ENCODE measurements at regions not wholly inside any gene's neighbourhood (a gene's known extent, or its start where the extent isn't known, plus 50 kb on each side); places are given as distances from the start of the nearest gene placed in this dataset.
"Not testable (repeated sequence)": the region's sequence is repeated elsewhere in the genome, so short reads cannot be mapped to it uniquely, and the experiment has no call there.

GRCh38 chr1:245061808-245062207 lies 93.0 kb upstream of the KIF26B start:
- not testable (repeated sequence) for DNase-seq

GRCh38 chr1:245060684-245061374 lies 94.0 kb upstream of the KIF26B start:
- DNase-seq = no peak

GRCh38 chr1:245059806-245060424 lies 94.9 kb upstream of the KIF26B start:
- DNase-seq = no peak

GRCh38 chr1:245058882-245059281 lies 95.9 kb upstream of the KIF26B start:
- no peak for DNase-seq

- DNase-seq = no peak
Observed at GRCh38 chr1:245058436-245058835, 96.3 kb upstream of the KIF26B start.

DNA sequence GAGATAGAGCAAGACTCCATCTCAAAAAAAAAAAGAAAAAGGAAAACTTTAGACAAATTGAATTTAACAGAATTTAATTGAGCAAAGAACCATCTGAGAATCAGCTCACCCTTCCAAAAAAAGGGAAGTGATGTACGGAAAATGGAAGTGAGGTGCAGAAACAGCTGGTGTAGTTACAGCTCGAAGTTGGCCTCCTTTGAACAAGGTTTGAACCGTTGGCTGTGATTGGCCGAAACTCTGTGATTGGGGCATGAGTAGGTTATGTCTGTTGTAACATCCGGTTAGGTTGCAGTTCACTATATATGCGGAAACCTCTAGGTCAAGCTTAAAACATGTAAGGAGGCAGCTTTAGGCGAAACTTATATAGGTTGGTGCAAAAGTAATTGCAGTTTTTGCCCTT lies 97.9 kb upstream of the KIF26B start:
- no peak for DNase-seq

DNA sequence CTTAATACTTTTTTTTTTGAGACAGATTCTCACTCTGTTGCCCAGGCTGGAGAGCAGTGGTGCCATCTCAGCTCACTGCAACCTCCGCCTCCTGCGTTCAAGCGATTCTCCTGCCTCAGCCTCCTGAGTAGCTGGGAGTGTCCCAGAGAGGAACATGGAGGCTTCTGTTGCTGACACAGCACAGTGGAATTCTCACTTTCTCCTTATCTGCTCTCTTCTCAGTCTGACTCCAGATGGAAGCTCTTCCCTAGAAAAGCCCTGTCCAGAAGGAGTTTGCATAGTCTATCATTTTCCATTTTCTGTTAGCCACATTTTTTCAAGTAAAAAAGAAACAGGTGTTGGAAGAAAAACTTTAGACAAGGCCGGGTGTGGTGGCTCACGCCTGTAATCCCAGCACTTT lies 98.5 kb upstream of the KIF26B start:
- not testable (repeated sequence) for DNase-seq

- DNase-seq = no peak
Observed at GRCh38 chr1:245055752-245056151, 99.0 kb upstream of the KIF26B start.

DNA sequence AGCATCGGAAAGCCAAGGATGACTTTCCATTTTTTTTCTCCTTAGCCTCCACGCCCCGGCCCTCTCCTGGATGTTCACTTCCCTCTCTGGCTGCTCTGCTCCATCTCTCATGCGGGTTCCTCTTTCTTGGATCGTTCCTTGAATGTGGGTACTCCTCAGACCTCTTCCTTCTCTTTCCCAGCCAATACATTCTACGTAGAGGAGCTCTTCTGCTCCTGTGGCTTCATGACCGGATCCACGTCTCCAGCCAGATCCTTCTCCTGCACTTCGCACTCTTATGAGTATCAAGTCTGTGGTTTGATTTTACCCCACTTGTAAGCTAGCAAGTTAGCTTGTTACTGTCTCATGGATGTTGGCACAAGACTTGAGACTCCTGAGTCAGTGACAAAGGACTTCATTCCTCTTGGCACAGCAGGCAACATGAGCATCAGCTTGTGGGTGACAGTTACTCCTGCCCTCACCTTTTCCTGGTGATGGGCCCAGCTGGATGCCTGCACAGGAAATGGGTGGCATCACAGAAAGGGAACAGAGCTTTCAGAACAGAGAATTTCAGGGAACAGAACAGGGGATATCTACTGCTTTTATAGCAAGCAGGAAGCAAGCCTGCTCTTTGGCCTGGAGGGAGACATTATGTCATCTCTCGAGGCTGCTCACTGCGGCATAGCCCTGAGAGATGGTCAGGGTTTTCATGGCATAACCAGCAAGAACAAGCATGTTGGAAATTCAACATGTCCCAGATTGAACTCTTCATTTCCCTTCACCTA lies 100.1 kb upstream of the KIF26B start:
- DNase-seq = no peak

DNA sequence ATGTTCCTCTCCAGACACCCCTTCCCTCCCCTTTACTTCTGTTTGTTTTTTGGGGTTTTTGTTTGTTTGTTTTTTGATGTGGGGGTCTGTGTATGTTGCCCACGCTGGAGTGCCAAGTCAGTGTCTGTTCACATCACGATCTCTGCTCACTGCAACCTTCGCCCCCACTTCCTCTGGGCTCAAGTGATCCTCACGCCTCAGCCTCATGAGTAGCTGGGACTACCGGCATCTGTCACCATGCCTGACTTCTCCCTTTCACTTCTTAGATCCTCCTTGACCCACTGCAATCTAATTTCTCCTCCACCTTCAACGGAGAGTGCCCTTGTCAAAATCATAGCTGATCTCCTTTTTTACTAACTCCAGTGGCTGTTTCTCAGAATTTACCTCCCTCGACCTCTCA lies 100.7 kb upstream of the KIF26B start:
- no peak for DNase-seq

DNA sequence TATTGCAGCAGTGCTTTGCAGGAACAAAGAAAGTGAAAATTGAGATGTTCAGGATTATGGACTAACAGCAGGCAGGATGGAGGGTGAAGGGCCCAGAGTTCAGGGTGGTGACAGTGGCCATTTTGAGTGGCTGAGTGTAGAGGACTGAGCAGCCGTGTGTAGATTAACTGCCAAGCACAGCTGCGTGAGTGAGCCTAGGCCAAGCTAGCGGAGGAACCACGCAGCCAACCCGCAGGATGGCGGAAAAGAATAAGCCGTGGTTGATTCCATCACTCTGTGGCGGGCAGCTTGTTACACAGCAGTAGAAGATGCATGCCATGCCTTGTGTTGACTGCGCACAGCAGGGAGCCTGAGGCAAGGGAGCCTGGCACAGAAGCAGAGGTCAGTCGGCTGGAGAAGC lies 102.5 kb upstream of the KIF26B start:
- no peak for DNase-seq

GRCh38 chr1:245051349-245052221 lies 103.2 kb upstream of the KIF26B start:
- DNase-seq = no peak

- DNase-seq = no peak
Observed at GRCh38 chr1:245046769-245047168, 108.0 kb upstream of the KIF26B start.

- DNase-seq = no peak
Observed at GRCh38 chr1:245046315-245046714, 108.5 kb upstream of the KIF26B start.

GRCh38 chr1:245045087-245045881 lies 109.5 kb upstream of the KIF26B start:
- DNase-seq = no peak

DNA sequence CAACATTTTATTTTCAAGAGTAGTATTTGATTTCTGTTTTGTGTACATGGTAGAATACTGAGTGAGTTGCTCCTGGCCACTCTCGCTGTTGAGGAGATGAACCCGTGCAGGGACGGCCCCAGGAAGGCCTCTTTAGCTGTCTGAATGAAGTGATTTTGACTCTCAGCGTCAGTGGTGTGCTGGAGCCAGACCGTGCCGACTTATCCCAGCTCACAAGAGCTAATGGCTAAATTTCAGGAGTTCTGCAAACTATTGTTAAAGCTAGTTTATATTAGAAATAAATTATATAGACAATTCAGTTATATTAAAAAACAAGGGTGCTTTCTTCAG lies 111.2 kb upstream of the KIF26B start:
- no peak for DNase-seq

DNA sequence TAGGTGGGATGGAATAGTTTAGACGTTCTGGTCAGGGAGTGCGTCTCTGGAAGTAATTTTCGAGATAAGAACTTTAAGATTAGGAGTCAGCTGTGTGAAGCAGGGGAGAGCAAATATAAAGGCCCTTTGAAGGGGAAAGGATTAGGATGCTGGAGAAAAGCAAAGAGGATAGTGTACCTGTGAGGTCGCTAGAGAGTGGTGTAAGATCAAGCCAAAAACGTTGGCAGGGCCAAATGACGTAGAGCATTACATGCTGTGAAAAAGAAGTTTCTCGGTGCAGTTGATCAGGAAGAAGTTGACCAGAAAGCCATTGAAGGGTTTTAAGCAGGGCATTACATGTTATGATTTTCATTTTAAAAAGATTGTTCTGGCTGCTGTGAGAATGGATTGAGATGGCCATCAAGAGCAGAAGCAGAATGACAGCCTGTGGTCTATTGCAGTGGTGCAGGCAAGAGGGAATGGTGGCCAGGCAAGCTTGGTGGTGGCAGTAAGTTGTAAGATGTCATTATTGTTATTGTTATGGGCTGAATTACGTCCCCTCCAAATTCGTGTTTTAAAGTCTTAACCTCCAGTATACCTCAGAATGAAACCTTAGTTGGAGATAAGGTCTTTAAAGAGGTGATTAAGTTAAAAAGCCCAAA lies 113.6 kb upstream of the KIF26B start:
- DNase-seq = no peak

DNA sequence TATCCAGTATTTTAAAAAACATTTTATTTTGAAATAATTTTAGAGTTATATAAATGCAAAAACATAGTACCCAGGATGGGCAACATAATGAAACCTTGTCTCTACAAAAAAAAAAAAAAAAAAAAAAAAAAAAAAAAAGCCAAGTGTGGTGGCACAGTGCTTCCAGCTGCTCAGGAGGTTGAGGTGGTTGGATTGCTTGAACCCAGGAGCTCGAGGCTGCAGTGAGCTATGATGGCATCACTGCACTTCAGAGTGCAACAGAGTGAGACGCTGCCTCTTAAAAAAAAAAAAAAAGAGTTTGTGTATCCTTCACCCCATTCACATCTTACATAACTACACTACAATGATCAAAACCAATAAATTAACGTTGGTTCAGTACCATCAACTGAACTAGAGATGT lies 115.6 kb upstream of the KIF26B start:
- no peak for DNase-seq

GRCh38 chr1:245036102-245036501 lies 118.7 kb upstream of the KIF26B start:
- DNase-seq = no peak

- DNase-seq = no peak
Observed at GRCh38 chr1:245031041-245031440, 123.7 kb upstream of the KIF26B start.

GRCh38 chr1:245026247-245026646 lies 128.5 kb upstream of the KIF26B start:
- DNase-seq = no peak

DNA sequence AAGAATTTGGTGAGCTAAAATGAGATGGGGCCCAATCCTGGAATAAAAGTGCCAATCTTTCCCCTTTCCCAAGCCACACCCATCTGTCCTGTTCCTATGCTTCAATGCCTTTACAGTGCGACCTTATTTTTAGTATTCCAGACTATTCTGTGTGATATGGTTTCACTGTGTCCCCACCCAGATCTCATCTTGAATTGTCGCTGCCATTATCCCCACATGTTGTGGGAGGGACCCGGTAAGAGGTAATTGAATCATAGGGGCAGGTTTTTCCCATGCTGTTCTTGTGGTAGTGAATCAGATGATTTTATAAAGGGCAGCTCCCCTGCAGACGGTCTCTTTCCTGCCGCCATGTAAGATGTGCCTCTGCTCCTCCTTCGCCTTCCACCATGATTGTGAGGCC lies 129.3 kb upstream of the KIF26B start:
- no peak for DNase-seq
